ENCODE measurements at regions not wholly inside any gene's neighbourhood (a gene's known extent, or its start where the extent isn't known, plus 50 kb on each side); places are given as distances from the start of the nearest gene placed in this dataset.

DNA sequence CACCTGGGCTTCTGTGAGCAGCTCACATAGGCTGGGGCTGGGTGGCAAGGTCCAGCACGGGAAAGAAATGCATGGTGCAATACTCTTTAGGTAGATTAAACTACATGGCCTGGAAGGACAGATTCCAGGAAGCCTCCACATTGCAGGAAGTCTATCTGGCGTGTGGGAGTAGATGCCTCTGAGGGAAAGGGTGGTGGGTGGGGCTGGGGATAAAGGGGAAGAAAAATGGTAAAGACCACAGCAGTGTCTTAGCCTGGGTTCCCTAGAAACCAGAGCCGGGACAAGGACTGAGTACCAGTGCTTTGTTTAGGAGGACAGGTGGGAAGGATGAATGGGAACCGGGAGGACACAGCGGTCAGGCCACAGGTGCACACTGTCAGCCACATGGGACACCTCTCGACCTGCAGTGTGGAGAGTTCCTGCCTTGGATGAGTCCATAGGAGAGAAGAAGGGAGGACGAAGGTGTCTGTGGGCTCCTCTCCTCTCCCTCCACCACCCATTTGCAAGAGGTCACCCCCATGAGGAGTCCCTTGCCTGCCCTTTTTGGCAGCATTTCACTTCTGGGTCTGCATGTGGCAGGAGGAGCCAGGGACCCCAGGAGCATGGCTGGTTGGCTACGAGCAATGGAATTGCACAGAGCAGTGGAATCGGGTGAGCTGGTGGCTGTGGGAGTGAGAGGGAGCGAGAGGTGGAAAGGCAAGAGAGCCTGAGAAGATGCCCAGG is 91.5 kb upstream of the HS6ST1 start:
- dilution Hi-C loops (cut with MboI; ENCODE audit: extremely low pct_ligation_motif_present, low sequenced_read_pairs), result no loop called here
- H3K27me3 ChIP-seq (ENCODE audit: control insufficient read depth in 2 of 2, insufficient read depth in 2 of 2, low read length in 2 of 2), result no peaks in the 10 kb centered on the region
- no peaks in the 10 kb centered on the region for H4K20me1 ChIP-seq (replicated peaks; ENCODE audit: control insufficient read depth, extremely low read depth, insufficient read depth, low read length)
- H3K4me2 ChIP-seq (ENCODE audit: insufficient read depth, low read length), result no peak overlapping the region
- ChIA-PET CTCF (no interaction called here), POLR2A (no interaction called here)
- no peaks in the 10 kb centered on the region for H3K9me1 ChIP-seq (replicated peaks; ENCODE audit: control insufficient read depth, extremely low read depth, insufficient read depth, low read length)
- H3K36me3 ChIP-seq (ENCODE audit: control insufficient read depth in 2 of 2, extremely low read depth in 1 of 2, insufficient read depth in 2 of 2, low read length in 2 of 2), result no peaks in the 10 kb centered on the region
- no TSS peak for BruUV-seq (replicated peaks)
- H3K4me3 ChIP-seq (replicated peaks in 1 of 3; ENCODE audit: insufficient read depth in 1 of 3, low read depth in 1 of 3, low read length in 3 of 3), result no peak overlapping the region
- peaks cover 14% of the 10 kb centered on the region for H3K4me1 ChIP-seq (ENCODE audit: control insufficient read depth, extremely low read depth, insufficient read depth, low read length)
- H3K9me3 ChIP-seq (replicated peaks; ENCODE audit: control insufficient read depth, insufficient read depth, low read length), result no peaks in the 10 kb centered on the region
- H3K9ac ChIP-seq (replicated peaks; ENCODE audit: extremely low read depth, insufficient read depth, low read length), result no peak overlapping the region
- no peaks in the 10 kb centered on the region for H3K79me2 ChIP-seq (ENCODE audit: control insufficient read depth, insufficient read depth, low read length)
- intact Hi-C loops (cut with micrococcal nuclease), result loop anchor here (5.0 kb wide), 1 partner anchor 848 kb away; no protein-coding TSS in a partner anchor
- TF ChIP-seq POLR2A (IDR thresholded peaks at IDR 0.05; ENCODE audit: low read depth, low read length) (no peak), JUN (IDR thresholded peaks at IDR 0.05; ENCODE audit: borderline replicate concordance, insufficient read depth, insufficient read length, low read depth) (no peak), CTCF (IDR thresholded peaks at IDR 0.05; ENCODE audit: extremely low read depth in 1 of 2, insufficient read depth in 1 of 2, low read depth in 1 of 2, low read length in 2 of 2) (no peak), FOS (IDR thresholded peaks at IDR 0.05; ENCODE audit: borderline replicate concordance, insufficient read depth, low read length) (no peak), EZH2 (IDR thresholded peaks at IDR 0.05; ENCODE audit: borderline replicate concordance, low read depth, low read length, severe bottlenecking) (no peak), GATA2 (IDR thresholded peaks at IDR 0.05; ENCODE audit: insufficient read depth, insufficient read length, low read depth, low read length) (no peak), MYC (IDR thresholded peaks at IDR 0.05; ENCODE audit: low read depth, low read length) (no peak), POLR2AphosphoS5 (IDR thresholded peaks at IDR 0.05; ENCODE audit: insufficient read depth, low read depth, low read length) (no peak)
- TF ChIP-seq, protein P1, sequence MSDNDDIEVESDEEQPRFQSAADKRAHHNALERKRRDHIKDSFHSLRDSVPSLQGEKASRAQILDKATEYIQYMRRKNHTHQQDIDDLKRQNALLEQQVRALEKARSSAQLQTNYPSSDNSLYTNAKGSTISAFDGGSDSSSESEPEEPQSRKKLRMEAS (IDR thresholded peaks at IDR 0.05; ENCODE audit: insufficient read depth, insufficient read length), result no peak
- no peak overlapping the region for H3K27ac ChIP-seq (ENCODE audit: insufficient read depth, low read depth, low read length)
- FAIRE-seq (no peak), DNase-seq (ENCODE audit: low read depth, low spot score) (no peak)
- no peak overlapping the region for H2AFZ ChIP-seq (ENCODE audit: low read depth, low read length)
